ENCODE measurements at regions not wholly inside any gene's neighbourhood (a gene's known extent, or its start where the extent isn't known, plus 50 kb on each side); places are given as distances from the start of the nearest gene placed in this dataset.

DNA sequence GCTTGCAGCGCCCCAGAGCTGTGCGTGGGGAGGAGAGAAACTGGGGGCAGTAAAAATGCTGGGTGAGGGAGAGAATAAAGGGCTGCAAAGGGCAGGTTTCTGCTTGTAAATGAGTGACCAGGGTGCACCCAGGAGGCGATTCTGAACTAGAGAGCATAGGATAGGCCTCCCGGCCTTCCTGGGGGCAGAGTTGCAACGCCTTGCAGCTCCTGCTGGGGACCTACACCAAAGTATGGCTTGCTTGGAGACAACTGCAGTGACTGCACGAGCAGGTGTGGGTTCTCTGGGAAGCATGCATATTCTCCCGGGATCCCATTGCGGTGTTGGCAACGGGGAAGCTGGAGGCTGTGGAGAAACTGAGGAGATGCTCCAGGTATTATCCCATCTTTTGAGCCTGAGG, 111.6 kb upstream of the SPACA1 start:
- H3K27me3 ChIP-seq (ENCODE audit: control insufficient read depth, insufficient read depth, low read length), result no peaks in the 10 kb centered on the region
- TF ChIP-seq, protein P1, sequence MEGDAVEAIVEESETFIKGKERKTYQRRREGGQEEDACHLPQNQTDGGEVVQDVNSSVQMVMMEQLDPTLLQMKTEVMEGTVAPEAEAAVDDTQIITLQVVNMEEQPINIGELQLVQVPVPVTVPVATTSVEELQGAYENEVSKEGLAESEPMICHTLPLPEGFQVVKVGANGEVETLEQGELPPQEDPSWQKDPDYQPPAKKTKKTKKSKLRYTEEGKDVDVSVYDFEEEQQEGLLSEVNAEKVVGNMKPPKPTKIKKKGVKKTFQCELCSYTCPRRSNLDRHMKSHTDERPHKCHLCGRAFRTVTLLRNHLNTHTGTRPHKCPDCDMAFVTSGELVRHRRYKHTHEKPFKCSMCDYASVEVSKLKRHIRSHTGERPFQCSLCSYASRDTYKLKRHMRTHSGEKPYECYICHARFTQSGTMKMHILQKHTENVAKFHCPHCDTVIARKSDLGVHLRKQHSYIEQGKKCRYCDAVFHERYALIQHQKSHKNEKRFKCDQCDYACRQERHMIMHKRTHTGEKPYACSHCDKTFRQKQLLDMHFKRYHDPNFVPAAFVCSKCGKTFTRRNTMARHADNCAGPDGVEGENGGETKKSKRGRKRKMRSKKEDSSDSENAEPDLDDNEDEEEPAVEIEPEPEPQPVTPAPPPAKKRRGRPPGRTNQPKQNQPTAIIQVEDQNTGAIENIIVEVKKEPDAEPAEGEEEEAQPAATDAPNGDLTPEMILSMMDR (IDR thresholded peaks at IDR 0.05; ENCODE audit: insufficient read depth, low read length, severe bottlenecking), result no peak
- FAIRE-seq (peak; percentile 13), DNase-seq (ENCODE audit: low read depth) (no peak)
- H3K36me3 ChIP-seq (ENCODE audit: control insufficient read depth, insufficient read depth, low read length), result no peaks in the 10 kb centered on the region
- no peak overlapping the region for H3K4me3 ChIP-seq (ENCODE audit: low read depth, low read length)

DNA sequence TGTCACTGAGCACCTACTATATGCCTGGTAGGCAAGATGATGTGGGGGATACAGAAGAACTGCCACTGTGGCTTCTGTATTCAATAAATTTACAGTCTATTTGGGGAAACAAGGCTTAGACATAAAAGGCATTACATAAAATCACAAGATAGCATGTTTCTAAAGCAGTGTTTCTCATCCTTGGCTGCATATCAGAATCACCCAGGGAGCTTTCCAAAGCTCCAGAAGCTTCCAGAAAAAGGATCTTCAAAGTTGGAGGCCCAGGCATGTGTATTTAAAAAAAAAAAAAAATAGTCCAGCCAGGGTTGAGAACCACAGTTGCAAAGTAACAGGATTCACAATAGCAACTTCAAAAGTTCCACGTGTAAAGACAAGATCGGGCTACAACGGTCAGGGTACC, 112.4 kb upstream of the SPACA1 start:
- Histone ChIP-seq H3K4me3 (ENCODE audit: low read depth, low read length) (no peak overlapping the region), H3K36me3 (ENCODE audit: control insufficient read depth, insufficient read depth, low read length) (no peaks in the 10 kb centered on the region), H3K27me3 (ENCODE audit: control insufficient read depth, insufficient read depth, low read length) (no peaks in the 10 kb centered on the region)
- no peak for DNase-seq (ENCODE audit: low read depth)
- FAIRE-seq, result no peak
- TF ChIP-seq, protein P1 (IDR thresholded peaks at IDR 0.05; ENCODE audit: insufficient read depth, low read length, severe bottlenecking), result no peak

DNA sequence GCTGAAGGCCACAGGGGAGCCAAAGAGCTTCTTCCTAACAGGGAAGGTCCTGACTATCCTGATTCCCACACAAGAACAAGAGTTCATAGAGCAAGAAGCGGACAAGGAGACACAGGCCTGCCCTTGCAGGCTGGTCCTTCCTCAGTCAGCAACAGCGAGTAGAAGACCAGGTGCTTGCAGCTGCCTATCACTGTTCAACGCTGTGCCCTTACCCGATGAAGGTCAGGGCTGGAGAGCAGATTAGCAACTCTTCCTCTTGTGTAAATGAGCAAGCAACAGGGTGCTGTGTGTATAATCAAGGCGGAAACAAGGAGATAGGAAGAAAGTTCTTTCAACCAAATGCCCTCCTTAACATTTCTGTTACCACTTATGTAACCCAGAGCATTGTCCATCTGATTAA, 115.3 kb upstream of the SPACA1 start:
- Histone ChIP-seq H3K27me3 (ENCODE audit: control insufficient read depth, insufficient read depth, low read length) (no peaks in the 10 kb centered on the region), H3K36me3 (ENCODE audit: control insufficient read depth, insufficient read depth, low read length) (no peaks in the 10 kb centered on the region), H3K4me3 (ENCODE audit: low read depth, low read length) (no peak overlapping the region)
- TF ChIP-seq, protein P1 (IDR thresholded peaks at IDR 0.05; ENCODE audit: insufficient read depth, low read length, severe bottlenecking), result no peak
- DNase-seq (ENCODE audit: low read depth) (no peak), FAIRE-seq (no peak)

DNA sequence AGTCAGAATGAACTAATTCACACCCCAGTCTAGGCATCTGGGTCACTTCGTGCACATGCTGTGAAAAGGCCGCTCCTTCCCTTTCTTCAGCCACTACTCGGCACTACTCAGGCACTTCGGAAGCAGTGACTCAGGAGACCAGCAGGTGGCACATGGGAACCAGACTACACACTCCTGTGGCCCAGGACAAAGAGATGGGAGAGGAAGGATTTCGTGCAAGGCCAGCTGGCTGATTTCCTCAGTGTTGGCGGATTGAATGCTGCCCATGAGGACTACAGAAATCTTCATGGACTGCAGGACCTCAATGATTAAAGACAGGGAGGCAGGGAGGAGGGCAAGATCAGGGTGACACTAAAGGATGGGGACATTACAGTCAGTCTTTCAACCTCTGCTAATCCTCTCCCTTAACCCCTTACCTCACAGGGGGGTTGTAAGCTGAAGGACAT, 117.8 kb upstream of the SPACA1 start:
- Histone ChIP-seq H3K36me3 (ENCODE audit: control insufficient read depth, insufficient read depth, low read length) (no peaks in the 10 kb centered on the region), H3K27me3 (ENCODE audit: control insufficient read depth, insufficient read depth, low read length) (no peaks in the 10 kb centered on the region), H3K4me3 (ENCODE audit: low read depth, low read length) (no peak overlapping the region)
- DNase-seq (ENCODE audit: low read depth) (peak; percentile 73), FAIRE-seq (peak; percentile 84)
- TF ChIP-seq, protein P1 (IDR thresholded peaks at IDR 0.05; ENCODE audit: insufficient read depth, low read length, severe bottlenecking), result peak; percentile 94

DNA sequence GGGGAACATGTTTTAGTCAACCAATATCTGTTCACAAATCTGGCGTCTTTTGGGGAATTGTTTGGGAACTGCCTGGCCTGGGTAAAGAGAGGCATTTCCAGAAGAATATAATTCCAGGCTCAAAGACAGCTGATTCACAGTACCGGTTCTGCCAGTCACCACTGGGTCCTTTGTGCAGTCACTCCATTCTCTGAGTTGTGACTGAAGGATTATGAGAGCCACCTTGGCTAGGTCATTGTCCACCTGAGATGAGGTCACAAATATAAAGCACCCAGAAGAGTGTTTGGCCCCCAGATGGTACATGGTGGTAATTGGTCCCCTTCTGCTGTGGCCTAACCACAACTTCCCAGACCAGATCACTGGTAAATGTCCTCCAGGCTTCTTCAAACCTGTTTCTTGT, 121.0 kb upstream of the SPACA1 start:
- no peak overlapping the region for H3K4me3 ChIP-seq (ENCODE audit: low read depth, low read length)
- FAIRE-seq, result no peak

DNA sequence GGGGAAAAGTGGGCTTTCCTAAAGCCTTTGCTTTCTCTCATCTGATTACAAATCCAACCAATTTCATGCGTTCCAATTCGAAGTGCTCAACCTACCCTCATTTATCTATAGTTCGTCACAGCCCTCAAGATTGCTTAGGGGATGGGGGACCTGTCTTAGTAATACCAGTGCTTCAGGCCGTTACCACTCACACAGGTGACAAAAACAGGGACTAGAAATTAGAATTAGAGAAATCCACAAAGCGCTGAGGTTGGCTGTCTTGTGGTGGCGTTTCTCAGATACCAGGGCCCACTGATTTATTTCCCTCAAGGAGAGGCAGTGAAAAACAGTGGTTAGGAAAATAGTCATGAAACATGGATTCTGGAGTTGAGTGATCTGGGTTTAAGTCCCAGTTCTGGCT, 121.6 kb upstream of the SPACA1 start:
- DNase-seq (ENCODE audit: low read depth) (no peak), FAIRE-seq (no peak)
- Histone ChIP-seq H3K4me3 (ENCODE audit: low read depth, low read length) (no peak overlapping the region), H3K36me3 (ENCODE audit: control insufficient read depth, insufficient read depth, low read length) (no peaks in the 10 kb centered on the region), H3K27me3 (ENCODE audit: control insufficient read depth, insufficient read depth, low read length) (no peaks in the 10 kb centered on the region)
- TF ChIP-seq, protein P1 (IDR thresholded peaks at IDR 0.05; ENCODE audit: insufficient read depth, low read length, severe bottlenecking), result no peak

More for the DNA sequence above, 121.0 kb upstream of the SPACA1 start:
- no peak for DNase-seq (ENCODE audit: low read depth)
- Histone ChIP-seq H3K27me3 (ENCODE audit: control insufficient read depth, insufficient read depth, low read length) (no peaks in the 10 kb centered on the region), H3K36me3 (ENCODE audit: control insufficient read depth, insufficient read depth, low read length) (no peaks in the 10 kb centered on the region)
- TF ChIP-seq, protein P1 (IDR thresholded peaks at IDR 0.05; ENCODE audit: insufficient read depth, low read length, severe bottlenecking), result no peak

Data from bronchial epithelial cell (primary cell).